ENCODE measurements at regions not wholly inside any gene's neighbourhood (a gene's known extent, or its start where the extent isn't known, plus 50 kb on each side); places are given as distances from the start of the nearest gene placed in this dataset.
"Not testable (repeated sequence)": the region's sequence is repeated elsewhere in the genome, so short reads cannot be mapped to it uniquely, and the experiment has no call there.

GRCh38 chr3:176347424-176348146 is 849.7 kb downstream of the TBL1XR1 start:
- no peak for DNase-seq (ENCODE audit: low read depth)

GRCh38 chr3:176341963-176342362 is 855.3 kb downstream of the TBL1XR1 start:
- DNase-seq (ENCODE audit: low read depth): no peak

GRCh38 chr3:176328666-176329065 is 868.6 kb downstream of the TBL1XR1 start:
- DNase-seq (ENCODE audit: low read depth): no peak

- DNase-seq (ENCODE audit: low read depth): no peak
Measured at GRCh38 chr3:176328198-176328597, 869.1 kb downstream of the TBL1XR1 start.

GRCh38 chr3:176326894-176327490 is 870.3 kb downstream of the TBL1XR1 start:
- not testable (repeated sequence) for DNase-seq (ENCODE audit: low read depth)

GRCh38 chr3:176321532-176321931 is 875.8 kb downstream of the TBL1XR1 start:
- DNase-seq (ENCODE audit: low read depth): not testable (repeated sequence)

GRCh38 chr3:176321099-176321498 is 876.2 kb downstream of the TBL1XR1 start:
- DNase-seq (ENCODE audit: low read depth): no peak

- DNase-seq (ENCODE audit: low read depth): no peak
Measured at GRCh38 chr3:176313426-176313825, 883.9 kb downstream of the TBL1XR1 start.

- DNase-seq (ENCODE audit: low read depth): no peak
Measured at GRCh38 chr3:176310641-176311040, 886.6 kb downstream of the TBL1XR1 start.

GRCh38 chr3:176302271-176302670 is 895.0 kb downstream of the TBL1XR1 start:
- DNase-seq (ENCODE audit: low read depth): no peak

- DNase-seq (ENCODE audit: low read depth): no peak
Measured at GRCh38 chr3:176296066-176296597, 901.1 kb downstream of the TBL1XR1 start.

- DNase-seq (ENCODE audit: low read depth): peak; percentile 0
Measured at GRCh38 chr3:176293276-176293675, 904.0 kb downstream of the TBL1XR1 start.

- no peak for DNase-seq (ENCODE audit: low read depth)
Measured at GRCh38 chr3:176286476-176287085, 910.7 kb downstream of the TBL1XR1 start.

- no peak for DNase-seq (ENCODE audit: low read depth)
Measured at GRCh38 chr3:176275538-176275937, 921.7 kb downstream of the TBL1XR1 start.

- DNase-seq (ENCODE audit: low read depth): no peak
Measured at GRCh38 chr3:176275113-176275512, 922.2 kb downstream of the TBL1XR1 start.

- DNase-seq (ENCODE audit: low read depth): no peak
Measured at GRCh38 chr3:176274161-176274560, 923.1 kb downstream of the TBL1XR1 start.

GRCh38 chr3:176262071-176262470 is 935.2 kb downstream of the TBL1XR1 start:
- DNase-seq (ENCODE audit: low read depth): no peak

GRCh38 chr3:176247191-176247590 is 950.1 kb downstream of the TBL1XR1 start:
- no peak for DNase-seq (ENCODE audit: low read depth)

GRCh38 chr3:176219970-176220369 is 977.3 kb downstream of the TBL1XR1 start:
- DNase-seq (ENCODE audit: low read depth): no peak

GRCh38 chr3:176214758-176215157 is 982.5 kb downstream of the TBL1XR1 start:
- no peak for DNase-seq (ENCODE audit: low read depth)

GRCh38 chr3:176213314-176213713 is 984.0 kb downstream of the TBL1XR1 start:
- DNase-seq (ENCODE audit: low read depth): not testable (repeated sequence)

- no peak for DNase-seq (ENCODE audit: low read depth)
Measured at GRCh38 chr3:176208915-176209314, 988.4 kb downstream of the TBL1XR1 start.

- DNase-seq (ENCODE audit: low read depth): no peak
Measured at GRCh38 chr3:176208283-176208682, 989.0 kb downstream of the TBL1XR1 start.

Data from LHCN-M2 (cell line).